ENCODE measurements at regions not wholly inside any gene's neighbourhood (a gene's known extent, or its start where the extent isn't known, plus 50 kb on each side); places are given as distances from the start of the nearest gene placed in this dataset.

GRCh38 chr16:79484237-79484636, 116.3 kb downstream of the MAF start:
- no TSS peak for BruUV-seq (replicated peaks)
- H3K27ac ChIP-seq (ENCODE audit: low read depth, low read length), result no peak overlapping the region
- H3K9me3 ChIP-seq (ENCODE audit: control insufficient read depth in 1 of 2, insufficient read depth in 1 of 2, low read depth in 1 of 2, low read length in 2 of 2), result peaks cover 23 to 40% of the 10 kb centered on the region in 2 experiments; a peak in 2 of 4 replicates
- H3K79me2 ChIP-seq (ENCODE audit: insufficient read depth, low read length), result no peaks in the 10 kb centered on the region
- H3K36me3 ChIP-seq (ENCODE audit: control insufficient read depth in 1 of 2, insufficient read depth in 2 of 2, low read length in 2 of 2), result no peaks in the 10 kb centered on the region
- no peaks in the 10 kb centered on the region for H3K27me3 ChIP-seq (ENCODE audit: insufficient read depth, low read length)
- no peak overlapping the region for H2AFZ ChIP-seq (ENCODE audit: low read depth, low read length, poor library complexity, severe bottlenecking)
- ChIA-PET CTCF (no interaction called here), POLR2A (no interaction called here), RAD21 (ENCODE audit: low non-redundant PET in 1 of 2, low total read pairs in 2 of 2, uncharacterized antibody in 2 of 2, unreplicated experiment in 2 of 2) (no interaction called here)
- no peak overlapping the region for H3K4me3 ChIP-seq (replicated peaks in 1 of 2; ENCODE audit: low read depth in 1 of 2, low read length in 2 of 2)
- TF ChIP-seq ZNF274 (IDR thresholded peaks at IDR 0.05; ENCODE audit: low read depth, low read length), result no peak
- TF ChIP-seq CEBPB (IDR thresholded peaks at IDR 0.05; ENCODE audit: low read depth), result no peak
- no peak for TF ChIP-seq SIN3A (IDR thresholded peaks at IDR 0.05; ENCODE audit: low read depth)
- no peak for TF ChIP-seq RAD21 (IDR thresholded peaks at IDR 0.05; ENCODE audit: low read depth)
- no peak for TF ChIP-seq ELF1 (IDR thresholded peaks at IDR 0.05; ENCODE audit: borderline replicate concordance, low read depth)
- TF ChIP-seq CBX3 (IDR thresholded peaks at IDR 0.05; ENCODE audit: low read depth), result no peak
- no peak for TF ChIP-seq FOSL1 (IDR thresholded peaks at IDR 0.05; ENCODE audit: low read depth)
- TF ChIP-seq SP1 (IDR thresholded peaks at IDR 0.05; ENCODE audit: low read depth), result no peak
- TF ChIP-seq YY1 (IDR thresholded peaks at IDR 0.05; ENCODE audit: extremely low read depth, insufficient replicate concordance, low read depth, low read length), result no peak
- no peak for TF ChIP-seq SRF (IDR thresholded peaks at IDR 0.05; ENCODE audit: low read depth)
- TF ChIP-seq TCF7L2 (IDR thresholded peaks at IDR 0.05; ENCODE audit: borderline replicate concordance, extremely low read depth, insufficient read depth, insufficient read length), result no peak
- TF ChIP-seq EZH2phosphoT487 (IDR thresholded peaks at IDR 0.05; ENCODE audit: borderline replicate concordance), result no peak
- H3K4me2 ChIP-seq (ENCODE audit: low read length), result no peak overlapping the region
- ATAC-seq (no peak), DNase-seq (ENCODE audit: low read depth, low spot score) (no peak)
- no peaks in the 10 kb centered on the region for H3K9me2 ChIP-seq (ENCODE audit: insufficient read depth)
- intact Hi-C loops (cut with micrococcal nuclease), result no loop called here
- no peak overlapping the region for H3K9ac ChIP-seq (ENCODE audit: low read length)
- no peaks in the 10 kb centered on the region for H3K4me1 ChIP-seq (ENCODE audit: control insufficient read depth in 1 of 2, insufficient read depth in 2 of 2, low read length in 2 of 2)
- H4K20me1 ChIP-seq (ENCODE audit: insufficient read depth), result no peaks in the 10 kb centered on the region

DNA sequence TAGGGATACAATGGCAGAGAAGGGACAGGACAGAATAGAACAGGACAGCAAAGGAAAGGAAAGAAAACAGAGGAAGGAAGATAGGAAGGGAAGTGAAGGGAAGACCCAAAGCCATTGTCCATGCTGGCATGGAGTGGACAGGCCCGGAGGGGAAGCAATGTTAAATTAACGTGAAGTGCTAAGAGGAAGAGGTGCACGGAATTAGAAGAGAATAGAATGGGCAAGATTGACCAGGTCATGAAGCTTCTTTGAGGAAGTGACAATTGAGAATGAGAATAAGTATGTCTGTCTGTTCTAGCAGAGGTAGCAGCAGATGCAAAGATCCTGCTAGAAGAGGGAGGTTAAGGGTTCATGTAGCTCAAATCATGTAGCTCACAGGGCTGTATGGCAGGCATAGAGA, 117.2 kb downstream of the MAF start:
- ChIA-PET CTCF (no interaction called here), RAD21 (ENCODE audit: low non-redundant PET in 1 of 2, low total read pairs in 2 of 2, uncharacterized antibody in 2 of 2, unreplicated experiment in 2 of 2) (no interaction called here), POLR2A (no interaction called here)
- Histone ChIP-seq H3K9me3 (ENCODE audit: control insufficient read depth in 1 of 2, insufficient read depth in 1 of 2, low read depth in 1 of 2, low read length in 2 of 2) (peaks cover 20 to 39% of the 10 kb centered on the region in 2 experiments; a peak in 2 of 4 replicates), H3K4me2 (ENCODE audit: low read length) (no peak overlapping the region), H3K36me3 (ENCODE audit: control insufficient read depth in 1 of 2, insufficient read depth in 2 of 2, low read length in 2 of 2) (no peaks in the 10 kb centered on the region), H3K9ac (ENCODE audit: low read length) (no peak overlapping the region), H3K4me3 (replicated peaks in 1 of 2; ENCODE audit: low read depth in 1 of 2, low read length in 2 of 2) (no peak overlapping the region), H3K9me2 (ENCODE audit: insufficient read depth) (no peaks in the 10 kb centered on the region), H2AFZ (ENCODE audit: low read depth, low read length, poor library complexity, severe bottlenecking) (no peak overlapping the region), H3K79me2 (ENCODE audit: insufficient read depth, low read length) (no peaks in the 10 kb centered on the region), H3K27me3 (ENCODE audit: insufficient read depth, low read length) (no peaks in the 10 kb centered on the region), H3K27ac (ENCODE audit: low read depth, low read length) (no peak overlapping the region), H3K4me1 (ENCODE audit: control insufficient read depth in 1 of 2, insufficient read depth in 2 of 2, low read length in 2 of 2) (no peaks in the 10 kb centered on the region), H4K20me1 (ENCODE audit: insufficient read depth) (no peaks in the 10 kb centered on the region)
- TF ChIP-seq SP1 (IDR thresholded peaks at IDR 0.05; ENCODE audit: low read depth), result no peak
- TF ChIP-seq RAD21 (IDR thresholded peaks at IDR 0.05; ENCODE audit: low read depth), result no peak
- TF ChIP-seq EZH2 (IDR thresholded peaks at IDR 0.05), result no peak
- no peak for TF ChIP-seq SRF (IDR thresholded peaks at IDR 0.05; ENCODE audit: low read depth)
- TF ChIP-seq FOSL1 (IDR thresholded peaks at IDR 0.05; ENCODE audit: low read depth), result no peak
- no peak for TF ChIP-seq ZNF274 (IDR thresholded peaks at IDR 0.05; ENCODE audit: low read depth, low read length)
- BruUV-seq (replicated peaks), result no TSS peak
- intact Hi-C loops (cut with micrococcal nuclease), result no loop called here
- DNase-seq (ENCODE audit: low read depth, low spot score) (no peak), ATAC-seq (no peak)
